ENCODE measurements at regions not wholly inside any gene's neighbourhood (a gene's known extent, or its start where the extent isn't known, plus 50 kb on each side); places are given as distances from the start of the nearest gene placed in this dataset.

- no peak for DNase-seq (ENCODE audit: low read depth in 2 of 2)
Observed at GRCh38 chr14:97298736-97299135, 501.6 kb downstream of the VRK1 start.

GRCh38 chr14:97299661-97300060 lies 502.5 kb downstream of the VRK1 start:
- no peak for DNase-seq (ENCODE audit: low read depth in 2 of 2)

GRCh38 chr14:97301931-97302559 lies 504.9 kb downstream of the VRK1 start:
- DNase-seq (ENCODE audit: low read depth in 2 of 2) = no peak

- DNase-seq (ENCODE audit: low read depth in 2 of 2) = no peak
Observed at GRCh38 chr14:97306133-97306759, 509.1 kb downstream of the VRK1 start.

- DNase-seq (ENCODE audit: low read depth in 2 of 2) = no peak
Observed at GRCh38 chr14:97306760-97307246, 509.6 kb downstream of the VRK1 start.

GRCh38 chr14:97311411-97311810 lies 514.2 kb downstream of the VRK1 start:
- DNase-seq (ENCODE audit: low read depth in 2 of 2) = no peak

- no peak for DNase-seq (ENCODE audit: low read depth in 2 of 2)
Observed at GRCh38 chr14:97312910-97313309, 515.7 kb downstream of the VRK1 start.

GRCh38 chr14:97315790-97316189 lies 518.6 kb downstream of the VRK1 start:
- DNase-seq (ENCODE audit: low read depth in 2 of 2) = no peak

- DNase-seq (ENCODE audit: low read depth in 2 of 2) = no peak
Observed at GRCh38 chr14:97318380-97318779, 521.2 kb downstream of the VRK1 start.

GRCh38 chr14:97319691-97320090 lies 522.5 kb downstream of the VRK1 start:
- DNase-seq (ENCODE audit: low read depth in 2 of 2) = no peak

- no peak for DNase-seq (ENCODE audit: low read depth in 2 of 2)
Observed at GRCh38 chr14:97328743-97329142, 531.6 kb downstream of the VRK1 start.

- no peak for DNase-seq (ENCODE audit: low read depth in 2 of 2)
Observed at GRCh38 chr14:97329701-97330100, 532.5 kb downstream of the VRK1 start.

GRCh38 chr14:97331058-97331457 lies 533.9 kb downstream of the VRK1 start:
- DNase-seq (ENCODE audit: low read depth in 2 of 2) = no peak

- no peak for DNase-seq (ENCODE audit: low read depth in 2 of 2)
Observed at GRCh38 chr14:97331526-97331925, 534.3 kb downstream of the VRK1 start.

- DNase-seq (ENCODE audit: low read depth in 2 of 2) = no peak
Observed at GRCh38 chr14:97336179-97336578, 539.0 kb downstream of the VRK1 start.

- DNase-seq (ENCODE audit: low read depth in 2 of 2) = no peak
Observed at GRCh38 chr14:97336816-97337215, 539.6 kb downstream of the VRK1 start.

GRCh38 chr14:97337267-97337666 lies 540.1 kb downstream of the VRK1 start:
- no peak for DNase-seq (ENCODE audit: low read depth in 2 of 2)

GRCh38 chr14:97337670-97338069 lies 540.5 kb downstream of the VRK1 start:
- DNase-seq (ENCODE audit: low read depth in 2 of 2) = no peak

GRCh38 chr14:97344666-97345065 lies 547.5 kb downstream of the VRK1 start:
- DNase-seq (ENCODE audit: low read depth in 2 of 2) = no peak

- DNase-seq (ENCODE audit: low read depth in 2 of 2) = no peak
Observed at GRCh38 chr14:97346675-97347074, 549.5 kb downstream of the VRK1 start.

- DNase-seq (ENCODE audit: low read depth in 2 of 2) = no peak
Observed at GRCh38 chr14:97349463-97349862, 552.3 kb downstream of the VRK1 start.

GRCh38 chr14:97349946-97350345 lies 552.8 kb downstream of the VRK1 start:
- no peak for DNase-seq (ENCODE audit: low read depth in 2 of 2)

GRCh38 chr14:97350415-97350814 lies 553.2 kb downstream of the VRK1 start:
- no peak for DNase-seq (ENCODE audit: low read depth in 2 of 2)

All from fibroblast of skin of left quadriceps (primary cell).